HEK293 (cell line): ENCODE measurements at regions not wholly inside any gene's neighbourhood (a gene's known extent, or its start where the extent isn't known, plus 50 kb on each side); places are given as distances from the start of the nearest gene placed in this dataset.

Source experiments
- CTCF ChIA-PET: fragments of 350-600 bp; formaldehyde crosslinking; extraction: SDS; loops from one replicate; lab custom pipeline; 2021; ENCODE audit warnings: antibody characterized with exemption; lab: Yijun Ruan, JAX
- POLR2A ChIA-PET: fragments of 300-600 bp; formaldehyde crosslinking; extraction: SDS; loops from one replicate; lab custom pipeline; 2020; ENCODE audit warnings: antibody characterized with exemption, inconsistent platforms; lab: Yijun Ruan, JAX
- H3K27ac ChIP-seq: fragments of 200-500 bp; sonication (Bioruptor generic); 2 replicates; pipeline ENCODE4 v1.5.1; 2014; ENCODE audit warnings: low read depth, low read length, control low read depth, inconsistent platforms; ENCODE audit errors: extremely low read depth
- H3K36me3 ChIP-seq, 2 experiments: fragments of 200-500 bp in 1 of 2; sonication (Bioruptor generic) in 1 of 2; 1 replicate in 1 of 2; 2 replicates in 1 of 2; pipeline ENCODE4 v1.5.1; 2014 to 2017; ENCODE audit warnings: inconsistent platforms in 2 of 2, low read length in 2 of 2; ENCODE audit not compliant: control insufficient read depth in 2 of 2, insufficient read depth in 1 of 2
- H3K4me1 ChIP-seq: fragments of 200-500 bp; sonication (Bioruptor generic); 2 replicates; pipeline ENCODE4 v1.5.1; 2014; ENCODE audit warnings: mild to moderate bottlenecking, low read length, inconsistent platforms; ENCODE audit not compliant: control insufficient read depth, insufficient read depth
- H3K4me3 ChIP-seq: 2 replicates; pipeline ENCODE4 v1.5.1; 2011; ENCODE audit warnings: low read depth, mild to moderate bottlenecking, control low read depth, low read length, moderate library complexity
- H3K9me3 ChIP-seq: fragments of 200-500 bp; sonication (Bioruptor generic); 2 replicates; pipeline ENCODE4 v1.5.1; 2014; ENCODE audit warnings: low read depth, low read length, inconsistent platforms; ENCODE audit not compliant: control insufficient read depth, insufficient read depth
- PRDM1 ChIP-seq: fragments of 450-650 bp; formaldehyde crosslinking; IDR thresholded peaks from 2 replicates; pipeline ENCODE4; 2016; ENCODE audit warnings: missing biosample characterization, missing genetic modification characterization
- PRDM10 ChIP-seq: fragments of 450-650 bp; formaldehyde crosslinking; IDR thresholded peaks from 2 replicates; pipeline ENCODE4 v1.5.1; 2016; ENCODE audit warnings: missing biosample characterization, missing genetic modification characterization
- SP3 ChIP-seq: fragments of 450-650 bp; formaldehyde crosslinking; IDR thresholded peaks from 2 replicates; pipeline ENCODE4 v1.5.1; 2016; ENCODE audit warnings: missing biosample characterization, missing genetic modification characterization
- TRIM28 ChIP-seq: IDR thresholded peaks from 2 replicates; pipeline ENCODE4 v1.6.1; 2011; ENCODE audit warnings: low read length, control low read depth, borderline replicate concordance
- YY2 ChIP-seq: fragments of 450-650 bp; formaldehyde crosslinking; IDR thresholded peaks from 2 replicates; pipeline ENCODE4 v1.5.1; 2016; ENCODE audit warnings: missing biosample characterization, missing genetic modification characterization
- ZEB2 ChIP-seq: fragments of 450-650 bp; formaldehyde crosslinking; IDR thresholded peaks from 2 replicates; pipeline ENCODE4 v1.5.1; 2016; ENCODE audit warnings: missing biosample characterization, missing genetic modification characterization
- ZNF10 ChIP-seq: fragments of 450-650 bp; formaldehyde crosslinking; IDR thresholded peaks from 2 replicates; pipeline ENCODE4 v1.5.1; 2017; ENCODE audit warnings: missing biosample characterization, missing genetic modification characterization
- ZNF140 ChIP-seq: fragments of 450-650 bp; formaldehyde crosslinking; IDR thresholded peaks from 2 replicates; pipeline ENCODE4 v1.5.1; 2016; ENCODE audit warnings: missing biosample characterization, missing genetic modification characterization
- ZNF146 ChIP-seq: fragments of 450-650 bp; formaldehyde crosslinking; IDR thresholded peaks from 2 replicates; pipeline ENCODE4 v1.5.1; 2016; ENCODE audit warnings: missing biosample characterization, missing genetic modification characterization
- ZNF148 ChIP-seq: fragments of 450-650 bp; formaldehyde crosslinking; IDR thresholded peaks from 2 replicates; pipeline ENCODE4 v1.5.0; 2017; ENCODE audit warnings: missing biosample characterization, missing genetic modification characterization, borderline replicate concordance
- ZNF174 ChIP-seq: fragments of 450-650 bp; formaldehyde crosslinking; IDR thresholded peaks from 2 replicates; pipeline ENCODE4 v1.5.0; 2017; ENCODE audit warnings: missing biosample characterization, mild to moderate bottlenecking, missing genetic modification characterization
- ZNF211 ChIP-seq: fragments of 450-650 bp; formaldehyde crosslinking; IDR thresholded peaks from 2 replicates; pipeline ENCODE4 v1.5.1; 2016; ENCODE audit warnings: low read depth, missing biosample characterization, missing genetic modification characterization
- ZNF214 ChIP-seq: fragments of 450-650 bp; formaldehyde crosslinking; IDR thresholded peaks from 2 replicates; pipeline ENCODE4 v1.5.1; 2017; ENCODE audit warnings: missing biosample characterization, mild to moderate bottlenecking, missing genetic modification characterization, borderline replicate concordance
- ZNF223 ChIP-seq: fragments of 450-650 bp; formaldehyde crosslinking; IDR thresholded peaks from 2 replicates; pipeline ENCODE4 v1.5.1; 2016; ENCODE audit warnings: missing biosample characterization, missing genetic modification characterization
- ZNF23 ChIP-seq: fragments of 450-650 bp; formaldehyde crosslinking; IDR thresholded peaks from 2 replicates; pipeline ENCODE4 v1.5.1; 2016; ENCODE audit warnings: missing biosample characterization, missing genetic modification characterization, borderline replicate concordance
- ZNF24 ChIP-seq: fragments of 450-650 bp; formaldehyde crosslinking; IDR thresholded peaks from 2 replicates; pipeline ENCODE4 v1.5.1; 2016; ENCODE audit warnings: missing biosample characterization, missing genetic modification characterization
- ZNF335 ChIP-seq: fragments of 450-650 bp; formaldehyde crosslinking; conservative IDR thresholded peaks from 2 replicates; pipeline ENCODE4 v1.5.1; 2016; ENCODE audit warnings: missing biosample characterization, missing genetic modification characterization
- ZNF404 ChIP-seq: fragments of 450-650 bp; formaldehyde crosslinking; IDR thresholded peaks from 2 replicates; pipeline ENCODE4 v1.5.1; 2017; ENCODE audit warnings: missing biosample characterization, missing genetic modification characterization
- ZNF664 ChIP-seq: fragments of 450-650 bp; formaldehyde crosslinking; IDR thresholded peaks from 2 replicates; pipeline ENCODE4 v1.5.1; 2016; ENCODE audit warnings: missing biosample characterization, missing genetic modification characterization
- ZNF707 ChIP-seq: fragments of 450-650 bp; formaldehyde crosslinking; IDR thresholded peaks from 2 replicates; pipeline ENCODE4 v1.5.1; 2016; ENCODE audit warnings: missing biosample characterization, missing genetic modification characterization
- ZNF776 ChIP-seq: fragments of 450-650 bp; formaldehyde crosslinking; IDR thresholded peaks from 2 replicates; pipeline ENCODE4 v1.5.0; 2017; ENCODE audit warnings: missing biosample characterization, missing genetic modification characterization, borderline replicate concordance
- ZNF830 ChIP-seq: fragments of 450-650 bp; IDR thresholded peaks from 2 replicates; pipeline ENCODE4 v1.5.0; 2018; ENCODE audit warnings: missing biosample characterization, missing genetic modification characterization, low read depth, mild to moderate bottlenecking, moderate library complexity
- ZXDB ChIP-seq: fragments of 450-650 bp; formaldehyde crosslinking; IDR thresholded peaks from 2 replicates; pipeline ENCODE4 v1.5.1; 2016; ENCODE audit warnings: missing biosample characterization, missing genetic modification characterization

- TF ChIP-seq YY2 (no peak), ZEB2 (tag by site-specific recombination) (no peak), ZNF223 (tag by site-specific recombination) (no peak), ZNF211 (no peak), ZNF148 (tag by site-specific recombination) (no peak), ZXDB (no peak), ZNF707 (tag by site-specific recombination) (no peak)
Measured at GRCh38 chr16:73147958-73148357, 100.0 kb upstream of the ZFHX3 start (continued).

GRCh38 chr16:73145166-73145880 lies 97.4 kb upstream of the ZFHX3 start:
- no peak for TF ChIP-seq ZNF140
- TF ChIP-seq ZNF664 (tag by site-specific recombination): no peak
- no peak for TF ChIP-seq ZNF24 (tag by site-specific recombination)
- TF ChIP-seq ZNF776 (tag by site-specific recombination): no peak
- no peak for TF ChIP-seq ZNF174
- no peak for TF ChIP-seq ZNF146 (tag by site-specific recombination)
- TF ChIP-seq ZNF23: no peak
- TF ChIP-seq ZNF830 (tag by site-specific recombination): no peak
- no peak for TF ChIP-seq ZNF214 (tag by site-specific recombination)
- TF ChIP-seq ZNF10 (tag by site-specific recombination): no peak
- ChIA-PET POLR2A (interaction anchor here (0.6 kb wide), 1 partner anchor 31 kb away, joined by 6 read pairs; no protein-coding TSS in a partner anchor), CTCF (interaction anchor here (0.6 to 1.0 kb wide), 4 partner anchors 31 to 1080 kb away, joined by 3 to 6 read pairs (median 4); no protein-coding TSS in a partner anchor)
- Histone ChIP-seq H3K4me3 (no peak overlapping the region), H3K4me1 (peaks cover 13% of the 10 kb centered on the region), H3K9me3 (no peaks in the 10 kb centered on the region), H3K27ac (no peak overlapping the region), H3K36me3 (no peaks in the 10 kb centered on the region)

- no peaks in the 10 kb centered on the region for H3K9me3 ChIP-seq
- no peak overlapping the region for H3K4me3 ChIP-seq
- peaks cover 13% of the 10 kb centered on the region for H3K4me1 ChIP-seq
- H3K27ac ChIP-seq: no peak overlapping the region; the same call in 1 of the 2 replicates
- ChIA-PET POLR2A (interaction anchor here (0.6 kb wide), 1 partner anchor 10 kb away, joined by 5 read pairs; no protein-coding TSS in a partner anchor), CTCF (no interaction called here)
- no peaks in the 10 kb centered on the region for H3K36me3 ChIP-seq
- 0 out of 2 replicates have a peak, but pooled peaks have one; percentile 24 for TF ChIP-seq TRIM28
- TF ChIP-seq PRDM10 (tag by site-specific recombination): peak; percentile 97
- no peak for TF ChIP-seq SP3 (tag by site-specific recombination)
- no peak for TF ChIP-seq ZNF404 (tag by site-specific recombination)
- TF ChIP-seq PRDM1: peak; percentile 78
- peak; percentile 36 for TF ChIP-seq ZNF335 (tag by site-specific recombination)
- TF ChIP-seq, all 188 proteins: peak for 4
Measured at GRCh38 chr16:73143576-73144422, 95.9 kb upstream of the ZFHX3 start.
